B cell (primary cell): ENCODE measurements at regions not wholly inside any gene's neighbourhood (a gene's known extent, or its start where the extent isn't known, plus 50 kb on each side); places are given as distances from the start of the nearest gene placed in this dataset.
A peak's percentile ranks its signal among the peaks of the same experiment; 100 is the strongest.

Experiments
- ATAC-seq: fragments of 200-7000 bp; cut with Tn5 transposase; one replicate; pipeline ENCODE4 v1.10.0; 2021; ENCODE audit warnings: low read depth, mild to moderate bottlenecking, moderate number of reproducible peaks, moderate library complexity
- CTCF ChIA-PET: fragments of 350-600 bp; sonication (Branson Sonifier 250); formaldehyde crosslinking; loops from one replicate; lab custom pipeline; 2021; ENCODE audit warnings: antibody characterized with exemption, inconsistent platforms; lab: Charles Lee
- POLR2A ChIA-PET: fragments of 350-600 bp; sonication (Branson Sonifier 250); formaldehyde crosslinking; loops from one replicate; lab custom pipeline; 2021; ENCODE audit warnings: antibody characterized with exemption; lab: Charles Lee
- DNase-seq: peaks from one replicate; pipeline ENCODE4 v3.0.0; 2013
- H2AFZ ChIP-seq: 2 replicates; pipeline ENCODE4 v1.6.1; 2012; ENCODE audit warnings: mild to moderate bottlenecking, low read depth, low read length; ENCODE audit not compliant: insufficient read depth, poor library complexity, severe bottlenecking
- H3K27ac ChIP-seq, 2 donors: 1 replicate in 1 of 2; 2 replicates in 1 of 2; pipeline ENCODE4 v1.5.1; 2012 to 2013; ENCODE audit warnings: low read length in 2 of 2, mild to moderate bottlenecking in 2 of 2, moderate library complexity in 1 of 2
- H3K27me3 ChIP-seq, 4 experiments: fragments of 200-600 bp in 1 of 4; sonication (generic) in 1 of 4; replicated peaks in 1 of 4; 1 replicate in 2 of 4; 2 replicates in 2 of 4; pipeline versions ENCODE4 v1.6.1 to v1.7.0; 2013 to 2016; ENCODE audit warnings: low read length in 3 of 4, mild to moderate bottlenecking in 2 of 4, mixed read lengths in 1 of 4, moderate library complexity in 1 of 4; ENCODE audit not compliant: insufficient read depth in 4 of 4, control insufficient read depth in 3 of 4; ENCODE audit errors: control extremely low read depth in 1 of 4
- H3K36me3 ChIP-seq, 2 experiments: replicated peaks in 1 of 2; 1 replicate in 1 of 2; 2 replicates in 1 of 2; pipeline versions ENCODE4 v1.6.1 to v1.7.1; 2013; ENCODE audit warnings: low read length in 1 of 2; ENCODE audit not compliant: insufficient read depth in 2 of 2, control insufficient read depth in 1 of 2; ENCODE audit errors: control extremely low read depth in 1 of 2, extremely low read depth in 1 of 2
- H3K4me1 ChIP-seq, 2 donors: fragments of 200-600 bp in 1 of 2; sonication (generic) in 1 of 2; 1 replicate in 1 of 2; 2 replicates in 1 of 2; pipeline versions ENCODE4 v1.5.1 to v1.6.1; 2013 to 2017; ENCODE audit warnings: low read length in 2 of 2; ENCODE audit not compliant: control insufficient read depth in 2 of 2, insufficient read depth in 2 of 2
- H3K4me2 ChIP-seq: replicated peaks from 2 replicates; pipeline ENCODE3; 2012; ENCODE audit warnings: mild to moderate bottlenecking, low read depth, low read length; ENCODE audit not compliant: poor library complexity, severe bottlenecking
- H3K4me3 ChIP-seq, 5 experiments: fragments of 200-600 bp in 1 of 5; sonication (generic) in 1 of 5; 1 replicate in 3 of 5; 2 replicates in 2 of 5; pipeline versions ENCODE4 v1.5.1 to v1.7.0; 2011 to 2016; ENCODE audit warnings: low read length in 4 of 5, mild to moderate bottlenecking in 4 of 5, low read depth in 2 of 5, control low read depth in 1 of 5, moderate library complexity in 1 of 5; ENCODE audit not compliant: insufficient read depth in 1 of 5; ENCODE audit errors: control extremely low read depth in 1 of 5, extremely low read depth in 1 of 5
- H3K79me2 ChIP-seq: fragments of 200-600 bp; sonication (generic); one replicate; pipeline ENCODE4 v1.6.0; 2016; ENCODE audit warnings: low read length; ENCODE audit not compliant: control insufficient read depth, insufficient read depth
- H3K9ac ChIP-seq: fragments of 200-600 bp; sonication (generic); 2 replicates; pipeline ENCODE4 v1.6.1; 2017; ENCODE audit warnings: mild to moderate bottlenecking, low read length, moderate library complexity
- H3K9me3 ChIP-seq, 3 donors: one replicate each; pipeline versions ENCODE4 v1.6.1 to v1.7.1; 2013; ENCODE audit warnings: low read length in 2 of 3; ENCODE audit not compliant: control insufficient read depth in 2 of 3, insufficient read depth in 1 of 3; ENCODE audit errors: control extremely low read depth in 1 of 3
- H4K20me1 ChIP-seq: 2 replicates; pipeline ENCODE4 v1.6.0; 2012; ENCODE audit warnings: mild to moderate bottlenecking, low read length; ENCODE audit not compliant: insufficient read depth, control insufficient read depth, poor library complexity, severe bottlenecking
- H3K27ac Mint-ChIP-seq: one replicate; pipeline ENCODE4 v1.8.0; 2021; ENCODE audit warnings: mixed read lengths
- H3K27me3 Mint-ChIP-seq: one replicate; pipeline ENCODE4 v1.8.0; 2021; ENCODE audit warnings: mixed read lengths
- H3K4me1 Mint-ChIP-seq: one replicate; pipeline ENCODE4 v1.8.0; 2021; ENCODE audit warnings: mixed read lengths
- H3K4me3 Mint-ChIP-seq: one replicate; pipeline ENCODE4 v1.8.0; 2021; ENCODE audit warnings: mixed read lengths
- H3K9me3 Mint-ChIP-seq: one replicate; pipeline ENCODE4 v1.8.0; 2022; ENCODE audit warnings: mixed read lengths; ENCODE audit not compliant: insufficient read depth
- CTCF ChIP-seq: fragments of 200-600 bp; IDR thresholded peaks from one replicate; pipeline ENCODE4 v1.8.0; 2022; ENCODE audit warnings: antibody characterized with exemption, mild to moderate bottlenecking
- EZH2 ChIP-seq: IDR thresholded peaks from 2 replicates; pipeline ENCODE4 v1.6.1; 2012; ENCODE audit warnings: borderline replicate concordance, low read depth, mild to moderate bottlenecking, moderate library complexity, low read length; ENCODE audit not compliant: insufficient read depth, poor library complexity, severe bottlenecking
- WGBS: methylation state at CpG from one replicate; pipeline ENCODE4 v1.1.5; 2013; ENCODE audit warnings: missing lambda C conversion rate; ENCODE audit not compliant: insufficient coverage; 5-methylcytosine and 5-hydroxymethylcytosine counted together
- intact Hi-C: fragments of 100-400 bp; cut with micrococcal nuclease; formaldehyde crosslinking; loops from one replicate; pipeline ENCODE4 v1.10.0; 2022

GRCh38 chr13:40402931-40403431, 263.5 kb downstream of the FOXO1 start:
- no peak overlapping the region for H2AFZ ChIP-seq
- no peaks in the 10 kb centered on the region for H3K36me3 ChIP-seq
- TF ChIP-seq EZH2 (no peak), CTCF (no peak)
- ChIA-PET POLR2A (interaction anchor here (2.3 kb wide), 1 partner anchor 262 kb away, joined by 9 read pairs; no protein-coding TSS in a partner anchor), CTCF (interaction anchor here (0.9 to 1.4 kb wide), 3 partner anchors 14 to 333 kb away, joined by 3 to 6 read pairs (median 4); no protein-coding TSS in a partner anchor)
- Mint-ChIP-seq H3K4me3 (peak overlapping the region; percentile 75), H3K27me3 (no peaks in the 10 kb centered on the region), H3K9me3 (no peaks in the 10 kb centered on the region), H3K4me1 (peaks cover 29% of the 10 kb centered on the region), H3K27ac (no peak overlapping the region)
- no peaks in the 10 kb centered on the region for H3K27me3 ChIP-seq
- peak overlapping the region; percentile 74 for H3K4me2 ChIP-seq
- H3K79me2 ChIP-seq, result no peaks in the 10 kb centered on the region
- peaks cover 15 to 18% of the 10 kb centered on the region in 2 donors for H3K4me1 ChIP-seq
- ATAC-seq (no peak), DNase-seq (no peak)
- WGBS, result 97% methylated on average over 8 of the region's 9 CpGs
- no peak overlapping the region for H3K4me3 ChIP-seq
- H3K9ac ChIP-seq, result no peak overlapping the region
- no peaks in the 10 kb centered on the region for H4K20me1 ChIP-seq
- no peak overlapping the region for H3K27ac ChIP-seq
- H3K9me3 ChIP-seq, result peaks cover 0 to 1% (median 0%) of the 10 kb centered on the region in 3 donors
- intact Hi-C loops, result loop anchor here (1.0 kb wide), 4 partner anchors 14 to 261 kb away; no protein-coding TSS in a partner anchor

- H3K9ac ChIP-seq, result no peak overlapping the region
- no peaks in the 10 kb centered on the region for H3K27me3 Mint-ChIP-seq
- no peak overlapping the region for H2AFZ ChIP-seq
- no peaks in the 10 kb centered on the region for H3K27me3 ChIP-seq
- ChIA-PET CTCF (no interaction called here), POLR2A (interaction anchor here (2.3 kb wide), 1 partner anchor 262 kb away, joined by 9 read pairs; no protein-coding TSS in a partner anchor)
- H3K4me3 Mint-ChIP-seq, result no peak overlapping the region
- TF ChIP-seq CTCF (no peak), EZH2 (no peak)
- intact Hi-C loops, result loop anchor here (2.0 kb wide), 1 partner anchor 17 kb away; no protein-coding TSS in a partner anchor
- H3K27ac Mint-ChIP-seq, result no peak overlapping the region
- H3K79me2 ChIP-seq, result no peaks in the 10 kb centered on the region
- no peaks in the 10 kb centered on the region for H4K20me1 ChIP-seq
- no peak overlapping the region for H3K4me3 ChIP-seq
- H3K4me1 ChIP-seq, result peaks cover 15 to 18% of the 10 kb centered on the region in 2 donors
- H3K27ac ChIP-seq, result no peak overlapping the region
- peaks cover 0 to 1% (median 0%) of the 10 kb centered on the region in 3 donors for H3K9me3 ChIP-seq
- H3K4me2 ChIP-seq, result no peak overlapping the region
- no peak for ATAC-seq
- H3K36me3 ChIP-seq, result no peaks in the 10 kb centered on the region
- H3K9me3 Mint-ChIP-seq, result no peaks in the 10 kb centered on the region
- DNase-seq, result no peak
- WGBS, result over 99% methylated on average over 9 of the region's 17 CpGs
- peaks cover 29% of the 10 kb centered on the region for H3K4me1 Mint-ChIP-seq
Measured at GRCh38 chr13:40403509-40404241, 262.8 kb downstream of the FOXO1 start.
